Endodermal cell (in vitro differentiated cells): ENCODE measurements at regions not wholly inside any gene's neighbourhood (a gene's known extent, or its start where the extent isn't known, plus 50 kb on each side); places are given as distances from the start of the nearest gene placed in this dataset.

Source experiments
- DNase-seq: peaks from one replicate; pipeline ENCODE4 v3.0.0-alpha.2; 2017
- H3K27ac ChIP-seq: 2 replicates; pipeline ENCODE4 v1.5.1; 2013; ENCODE audit warnings: mild to moderate bottlenecking, low read depth, low read length, moderate library complexity
- H3K27me3 ChIP-seq: 2 replicates; pipeline ENCODE4 v1.6.1; 2013; ENCODE audit warnings: mild to moderate bottlenecking, low read length, moderate library complexity; ENCODE audit not compliant: insufficient read depth, control insufficient read depth, poor library complexity, severe bottlenecking
- H3K36me3 ChIP-seq: 2 replicates; pipeline ENCODE4 v1.7.0; 2013; ENCODE audit warnings: mild to moderate bottlenecking, low read length, moderate library complexity; ENCODE audit not compliant: control insufficient read depth, insufficient read depth
- H3K4me1 ChIP-seq: one replicate; pipeline ENCODE4 v1.7.0; 2013; ENCODE audit warnings: low read length; ENCODE audit not compliant: control insufficient read depth, insufficient read depth
- H3K4me3 ChIP-seq: 2 replicates; pipeline ENCODE4 v1.5.1; 2013; ENCODE audit warnings: mild to moderate bottlenecking, low read length, moderate library complexity
- H3K9ac ChIP-seq: 2 replicates; pipeline ENCODE4 v1.6.1; 2013; ENCODE audit warnings: mild to moderate bottlenecking, low read length, moderate library complexity; ENCODE audit not compliant: poor library complexity, severe bottlenecking; ENCODE audit errors: extremely low read depth
- H3K9me3 ChIP-seq: 2 replicates; pipeline ENCODE4 v1.6.1; 2013; ENCODE audit warnings: mild to moderate bottlenecking, low read length, moderate library complexity; ENCODE audit not compliant: control insufficient read depth
- H3K27ac Mint-ChIP-seq: 2 replicates; pipeline ENCODE4 v1.8.0; 2020; ENCODE audit warnings: mixed read lengths
- H3K27me3 Mint-ChIP-seq: 2 replicates; pipeline ENCODE4 v1.8.0; 2021; ENCODE audit warnings: mild to moderate bottlenecking, mixed read lengths; ENCODE audit not compliant: insufficient read depth
- H3K36me3 Mint-ChIP-seq: 2 replicates; pipeline ENCODE4 v1.8.0; 2020; ENCODE audit warnings: low read depth, mixed read lengths
- H3K4me1 Mint-ChIP-seq: 2 replicates; pipeline ENCODE4 v1.8.0; 2020; ENCODE audit warnings: mixed read lengths
- H3K4me3 Mint-ChIP-seq: 2 replicates; pipeline ENCODE4 v1.8.0; 2020; ENCODE audit warnings: mild to moderate bottlenecking, moderate library complexity, mixed read lengths
- H3K9me3 Mint-ChIP-seq: 2 replicates; pipeline ENCODE4 v1.8.0; 2020; ENCODE audit warnings: mild to moderate bottlenecking, mixed read lengths
- WGBS, 2 experiments: methylation state at CpG; one replicate each; pipeline versions ENCODE4 v1.1.5 to v1.1.7; 2013; ENCODE audit warnings: missing lambda C conversion rate in 2 of 2, mixed read lengths in 1 of 2; ENCODE audit not compliant: insufficient coverage in 1 of 2, insufficient read length in 1 of 2; 5-methylcytosine and 5-hydroxymethylcytosine counted together
- TF ChIP-seq, protein P1 (sequence below): fragments of 200-600 bp; sonication (generic); conservative IDR thresholded peaks from 2 replicates; pipeline ENCODE4 v1.5.0; 2021; ENCODE audit warnings: antibody characterized with exemption, mild to moderate bottlenecking

- H3K9me3 ChIP-seq: no peaks in the 10 kb centered on the region
- no peaks in the 10 kb centered on the region for H3K4me1 ChIP-seq
- DNase-seq: no peak
- no peaks in the 10 kb centered on the region for H3K9me3 Mint-ChIP-seq
- no peak overlapping the region for H3K4me3 ChIP-seq
- H3K27ac ChIP-seq: no peak overlapping the region
- no peaks in the 10 kb centered on the region for H3K27me3 Mint-ChIP-seq
- 94 to 95% methylated on average over 5 to 6 of the region's 6 CpGs for WGBS, 2 experiments
- no peaks in the 10 kb centered on the region for H3K36me3 ChIP-seq
- TF ChIP-seq, protein P1, sequence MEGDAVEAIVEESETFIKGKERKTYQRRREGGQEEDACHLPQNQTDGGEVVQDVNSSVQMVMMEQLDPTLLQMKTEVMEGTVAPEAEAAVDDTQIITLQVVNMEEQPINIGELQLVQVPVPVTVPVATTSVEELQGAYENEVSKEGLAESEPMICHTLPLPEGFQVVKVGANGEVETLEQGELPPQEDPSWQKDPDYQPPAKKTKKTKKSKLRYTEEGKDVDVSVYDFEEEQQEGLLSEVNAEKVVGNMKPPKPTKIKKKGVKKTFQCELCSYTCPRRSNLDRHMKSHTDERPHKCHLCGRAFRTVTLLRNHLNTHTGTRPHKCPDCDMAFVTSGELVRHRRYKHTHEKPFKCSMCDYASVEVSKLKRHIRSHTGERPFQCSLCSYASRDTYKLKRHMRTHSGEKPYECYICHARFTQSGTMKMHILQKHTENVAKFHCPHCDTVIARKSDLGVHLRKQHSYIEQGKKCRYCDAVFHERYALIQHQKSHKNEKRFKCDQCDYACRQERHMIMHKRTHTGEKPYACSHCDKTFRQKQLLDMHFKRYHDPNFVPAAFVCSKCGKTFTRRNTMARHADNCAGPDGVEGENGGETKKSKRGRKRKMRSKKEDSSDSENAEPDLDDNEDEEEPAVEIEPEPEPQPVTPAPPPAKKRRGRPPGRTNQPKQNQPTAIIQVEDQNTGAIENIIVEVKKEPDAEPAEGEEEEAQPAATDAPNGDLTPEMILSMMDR: no peak
- H3K36me3 Mint-ChIP-seq: no peaks in the 10 kb centered on the region
- H3K27me3 ChIP-seq: no peaks in the 10 kb centered on the region
- peaks cover 5% of the 10 kb centered on the region for H3K4me1 Mint-ChIP-seq
- H3K9ac ChIP-seq: no peak overlapping the region
- no peak overlapping the region for H3K27ac Mint-ChIP-seq
- no peak overlapping the region for H3K4me3 Mint-ChIP-seq
Observed at GRCh38 chr13:73593199-73593765, 534.5 kb downstream of the KLF5 start.

- TF ChIP-seq, protein P1: no peak
- no peak overlapping the region for H3K4me3 Mint-ChIP-seq
- H3K9me3 ChIP-seq: no peaks in the 10 kb centered on the region
- H3K4me1 ChIP-seq: no peaks in the 10 kb centered on the region
- peaks cover 5% of the 10 kb centered on the region for H3K4me1 Mint-ChIP-seq
- DNase-seq: no peak
- no peaks in the 10 kb centered on the region for H3K9me3 Mint-ChIP-seq
- no peak overlapping the region for H3K9ac ChIP-seq
- 98% methylated on average over 6 of the region's 6 CpGs; no CpG with 5 or more reads in 1 of the 2 experiments for WGBS, 2 experiments
- no peaks in the 10 kb centered on the region for H3K36me3 Mint-ChIP-seq
- no peak overlapping the region for H3K4me3 ChIP-seq
- no peak overlapping the region for H3K27ac Mint-ChIP-seq
- no peaks in the 10 kb centered on the region for H3K36me3 ChIP-seq
- H3K27me3 ChIP-seq: no peaks in the 10 kb centered on the region
- H3K27me3 Mint-ChIP-seq: no peaks in the 10 kb centered on the region
- H3K27ac ChIP-seq: no peak overlapping the region
Observed at GRCh38 chr13:73591861-73592260, 533.1 kb downstream of the KLF5 start.

GRCh38 chr13:73590795-73591194 lies 532.0 kb downstream of the KLF5 start:
- peaks cover under 1% of the 10 kb centered on the region for H3K9me3 Mint-ChIP-seq
- no peaks in the 10 kb centered on the region for H3K4me1 ChIP-seq

More at GRCh38 chr13:73590795-73591194, 532.0 kb downstream of the KLF5 start:
- Histone ChIP-seq H3K4me3 (no peak overlapping the region), H3K9ac (no peak overlapping the region), H3K27ac (no peak overlapping the region), H3K36me3 (no peaks in the 10 kb centered on the region), H3K9me3 (no peaks in the 10 kb centered on the region), H3K27me3 (no peaks in the 10 kb centered on the region)
- Mint-ChIP-seq H3K4me3 (no peak overlapping the region), H3K27me3 (no peaks in the 10 kb centered on the region), H3K4me1 (no peaks in the 10 kb centered on the region), H3K27ac (no peak overlapping the region), H3K36me3 (no peaks in the 10 kb centered on the region)
- TF ChIP-seq, protein P1: no peak
- no peak for DNase-seq
